ENCODE measurements at regions not wholly inside any gene's neighbourhood (a gene's known extent, or its start where the extent isn't known, plus 50 kb on each side); places are given as distances from the start of the nearest gene placed in this dataset.

DNA sequence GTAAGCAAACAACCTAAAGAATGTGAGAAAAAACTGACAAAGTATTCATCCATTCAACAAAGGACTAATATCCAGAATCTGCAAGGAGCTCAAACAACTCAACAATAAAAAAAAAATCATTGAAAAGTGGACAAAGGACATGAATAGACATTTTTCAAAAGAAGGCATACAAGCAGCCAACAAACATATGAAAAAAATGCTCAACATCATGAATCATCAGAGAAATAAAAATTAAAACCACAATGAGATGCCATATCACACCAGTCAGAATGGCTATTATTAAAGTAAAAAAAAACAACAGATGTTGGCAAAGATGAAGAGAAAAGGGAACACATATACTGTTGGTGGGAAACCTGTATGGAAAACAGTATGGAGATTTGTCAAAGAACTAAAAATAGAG, 120.7 kb upstream of the ADGRL3 start:
- Histone ChIP-seq H3K27me3 (no peaks in the 10 kb centered on the region), H3K9me3 (no peaks in the 10 kb centered on the region), H3K27ac (replicated peaks in 1 of 4) (no peak overlapping the region), H3K4me3 (no peak overlapping the region), H3K36me3 (no peaks in the 10 kb centered on the region), H3K4me1 (no peaks in the 10 kb centered on the region)
- intact Hi-C loops (cut with DNase I) = no loop called here
- DNase-seq (ENCODE audit: extremely low spot score) = no peak
- no peak for TF ChIP-seq EP300 (IDR thresholded peaks at IDR 0.05)

DNA sequence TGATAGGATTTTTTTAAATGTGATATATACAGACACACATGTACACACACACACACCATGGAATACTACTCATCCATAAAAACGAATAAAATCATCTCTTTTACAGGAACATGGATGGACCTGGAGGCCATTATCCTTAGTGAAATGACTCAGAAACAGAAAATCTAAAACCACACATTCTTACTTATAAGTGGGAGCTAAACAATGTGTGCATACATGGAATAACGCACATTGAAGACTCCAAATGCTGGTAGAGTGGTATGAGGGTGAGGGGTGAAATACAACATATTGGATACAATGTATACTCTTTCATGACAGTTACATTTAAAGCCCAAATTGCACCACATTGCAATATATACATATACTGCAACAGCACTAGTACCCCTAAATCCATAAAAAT, 120.2 kb upstream of the ADGRL3 start:
- Histone ChIP-seq H3K27me3 (no peaks in the 10 kb centered on the region), H3K27ac (replicated peaks in 1 of 4) (no peak overlapping the region), H3K9me3 (no peaks in the 10 kb centered on the region), H3K4me1 (no peaks in the 10 kb centered on the region), H3K36me3 (no peaks in the 10 kb centered on the region), H3K4me3 (no peak overlapping the region)
- DNase-seq (ENCODE audit: extremely low spot score) = no peak
- 86% methylated on average over 2 of the region's 2 CpGs for WGBS
- TF ChIP-seq POLR2AphosphoS5 (IDR thresholded peaks at IDR 0.05) (no peak), EP300 (IDR thresholded peaks at IDR 0.05) (no peak), POLR2A (IDR thresholded peaks at IDR 0.05; ENCODE audit: low read depth) (no peak)
- TF ChIP-seq, protein P1, sequence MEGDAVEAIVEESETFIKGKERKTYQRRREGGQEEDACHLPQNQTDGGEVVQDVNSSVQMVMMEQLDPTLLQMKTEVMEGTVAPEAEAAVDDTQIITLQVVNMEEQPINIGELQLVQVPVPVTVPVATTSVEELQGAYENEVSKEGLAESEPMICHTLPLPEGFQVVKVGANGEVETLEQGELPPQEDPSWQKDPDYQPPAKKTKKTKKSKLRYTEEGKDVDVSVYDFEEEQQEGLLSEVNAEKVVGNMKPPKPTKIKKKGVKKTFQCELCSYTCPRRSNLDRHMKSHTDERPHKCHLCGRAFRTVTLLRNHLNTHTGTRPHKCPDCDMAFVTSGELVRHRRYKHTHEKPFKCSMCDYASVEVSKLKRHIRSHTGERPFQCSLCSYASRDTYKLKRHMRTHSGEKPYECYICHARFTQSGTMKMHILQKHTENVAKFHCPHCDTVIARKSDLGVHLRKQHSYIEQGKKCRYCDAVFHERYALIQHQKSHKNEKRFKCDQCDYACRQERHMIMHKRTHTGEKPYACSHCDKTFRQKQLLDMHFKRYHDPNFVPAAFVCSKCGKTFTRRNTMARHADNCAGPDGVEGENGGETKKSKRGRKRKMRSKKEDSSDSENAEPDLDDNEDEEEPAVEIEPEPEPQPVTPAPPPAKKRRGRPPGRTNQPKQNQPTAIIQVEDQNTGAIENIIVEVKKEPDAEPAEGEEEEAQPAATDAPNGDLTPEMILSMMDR (IDR thresholded peaks at IDR 0.05) = no peak
- intact Hi-C loops (cut with DNase I) = no loop called here

DNA sequence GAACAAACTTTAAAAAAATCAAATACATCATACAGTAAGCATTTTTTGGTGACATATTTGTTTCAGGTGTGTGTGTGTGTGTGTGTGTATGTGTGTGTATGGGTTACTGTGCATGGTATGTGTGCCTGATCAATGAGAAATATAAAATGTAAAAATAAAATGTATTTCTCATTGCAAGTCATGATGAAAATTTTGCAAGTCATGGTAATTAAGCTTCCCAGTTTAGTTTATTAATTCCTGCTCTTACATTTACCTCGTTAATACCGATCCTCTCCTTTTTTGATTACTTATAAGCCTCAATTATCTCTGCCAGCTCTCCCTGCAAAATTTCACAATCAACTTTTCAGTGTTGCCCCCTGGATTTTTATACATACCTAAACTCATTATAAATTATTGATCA, 114.6 kb upstream of the ADGRL3 start:
- H3K9me3 ChIP-seq = no peaks in the 10 kb centered on the region
- no peak for TF ChIP-seq POLR2AphosphoS5 (IDR thresholded peaks at IDR 0.05)
- no peak for TF ChIP-seq EP300 (IDR thresholded peaks at IDR 0.05)
- no peak overlapping the region for H3K27ac ChIP-seq (replicated peaks in 1 of 4)
- 90% methylated on average over 2 of the region's 2 CpGs for WGBS
- intact Hi-C loops (cut with DNase I) = no loop called here
- DNase-seq (ENCODE audit: extremely low spot score) = no peak
- H3K36me3 ChIP-seq = no peaks in the 10 kb centered on the region
- no peaks in the 10 kb centered on the region for H3K27me3 ChIP-seq
- H3K4me3 ChIP-seq = no peak overlapping the region
- no peaks in the 10 kb centered on the region for H3K4me1 ChIP-seq

DNA sequence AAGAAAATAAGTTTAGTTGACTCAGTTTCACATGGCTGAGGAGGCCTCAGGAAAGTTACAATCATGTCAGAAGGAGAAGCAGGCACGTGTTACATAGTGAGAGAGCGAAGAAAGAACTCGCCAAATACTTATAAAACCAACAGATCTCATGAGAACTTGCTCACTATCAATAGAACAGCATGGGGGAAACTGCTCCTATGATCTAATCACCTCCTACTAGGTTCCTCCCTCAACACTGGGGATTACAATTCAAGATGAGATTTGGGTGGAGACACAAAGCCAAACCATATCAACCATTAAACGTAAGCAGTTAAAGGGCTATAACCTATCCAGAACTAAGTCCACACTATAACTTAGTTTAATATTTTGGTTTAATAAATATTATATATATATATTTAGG, 113.8 kb upstream of the ADGRL3 start:
- intact Hi-C loops (cut with DNase I) = no loop called here
- H3K4me3 ChIP-seq = no peak overlapping the region
- TF ChIP-seq, protein P1 (IDR thresholded peaks at IDR 0.05) = no peak
- TF ChIP-seq POLR2A (IDR thresholded peaks at IDR 0.05; ENCODE audit: low read depth) = no peak
- no peak for TF ChIP-seq EP300 (IDR thresholded peaks at IDR 0.05)
- no peak for TF ChIP-seq POLR2AphosphoS5 (IDR thresholded peaks at IDR 0.05)
- H3K27me3 ChIP-seq = no peaks in the 10 kb centered on the region
- H3K36me3 ChIP-seq = no peaks in the 10 kb centered on the region
- DNase-seq (ENCODE audit: extremely low spot score) = no peak
- no peak overlapping the region for H3K27ac ChIP-seq (replicated peaks in 1 of 4)
- no peaks in the 10 kb centered on the region for H3K9me3 ChIP-seq
- WGBS = 87% methylated on average over 4 of the region's 4 CpGs
- H3K4me1 ChIP-seq = no peaks in the 10 kb centered on the region

DNA sequence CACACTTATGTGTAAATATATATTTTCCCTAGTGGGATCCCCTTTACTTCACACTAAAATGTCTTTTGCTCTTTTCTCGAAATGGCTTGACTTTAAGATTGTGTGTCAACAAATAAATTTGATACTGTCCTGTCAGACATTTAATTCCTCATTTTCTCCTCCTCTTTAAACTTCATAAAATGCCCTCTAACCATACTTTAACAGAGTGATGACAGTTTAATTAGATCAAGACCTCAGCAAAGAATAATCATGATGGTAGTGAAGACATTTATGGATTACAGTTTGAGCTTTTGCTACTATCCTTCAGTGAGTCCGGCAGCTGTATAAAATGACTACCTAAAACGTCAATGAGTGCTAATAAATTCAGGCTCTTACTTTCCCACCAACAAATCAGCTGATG, 113.1 kb upstream of the ADGRL3 start:
- H3K36me3 ChIP-seq = no peaks in the 10 kb centered on the region
- intact Hi-C loops (cut with DNase I) = no loop called here
- no peak for TF ChIP-seq POLR2AphosphoS5 (IDR thresholded peaks at IDR 0.05)
- TF ChIP-seq, protein P1 (IDR thresholded peaks at IDR 0.05) = no peak
- TF ChIP-seq EP300 (IDR thresholded peaks at IDR 0.05) = no peak
- TF ChIP-seq POLR2A (IDR thresholded peaks at IDR 0.05; ENCODE audit: low read depth) = no peak
- no peak for DNase-seq (ENCODE audit: extremely low spot score)
- no peaks in the 10 kb centered on the region for H3K27me3 ChIP-seq
- no peaks in the 10 kb centered on the region for H3K4me1 ChIP-seq
- H3K9me3 ChIP-seq = no peaks in the 10 kb centered on the region
- H3K27ac ChIP-seq (replicated peaks in 1 of 4) = no peak overlapping the region
- 83% methylated on average over 3 of the region's 3 CpGs for WGBS
- no peak overlapping the region for H3K4me3 ChIP-seq

DNA sequence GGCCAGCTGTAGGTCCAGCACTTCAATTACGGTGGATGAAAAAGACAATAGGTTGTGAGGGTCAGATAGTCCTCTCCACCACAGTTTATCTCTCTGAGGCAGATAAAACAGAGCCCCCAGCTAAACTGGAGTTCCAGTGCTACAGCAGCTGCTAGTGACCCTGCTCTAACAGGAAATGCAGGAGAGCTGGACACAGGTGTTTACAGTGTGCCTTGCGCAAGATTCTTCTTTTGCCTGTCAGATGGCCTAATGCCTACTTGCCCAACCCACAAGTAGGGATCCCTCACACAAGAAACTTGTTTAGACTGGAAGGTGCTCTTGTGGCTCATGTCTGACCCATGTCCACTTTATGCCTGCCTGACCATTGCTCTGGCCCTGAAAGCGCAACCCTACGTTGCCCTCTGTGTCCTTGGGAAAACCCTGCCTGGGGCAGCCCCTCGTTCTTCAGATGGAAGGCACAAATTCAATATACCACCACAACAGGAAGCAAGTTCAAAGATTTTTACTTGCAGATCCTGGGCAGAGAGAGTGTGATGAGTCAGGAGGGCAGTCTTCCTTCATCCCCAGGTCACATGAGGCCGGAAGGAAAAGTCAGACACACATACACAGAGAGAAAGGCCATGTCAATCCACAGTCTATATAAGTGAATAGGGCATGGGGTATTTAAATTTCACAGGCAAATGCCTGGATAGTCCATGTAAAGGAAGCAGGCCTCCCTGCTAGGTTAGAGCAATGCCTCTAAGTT, 105.1 kb upstream of the ADGRL3 start:
- no peak for DNase-seq (ENCODE audit: extremely low spot score)
- Histone ChIP-seq H3K4me1 (no peaks in the 10 kb centered on the region), H3K9me3 (no peaks in the 10 kb centered on the region), H3K27me3 (no peaks in the 10 kb centered on the region), H3K27ac (replicated peaks in 1 of 4) (no peak overlapping the region), H3K4me3 (no peak overlapping the region), H3K36me3 (no peaks in the 10 kb centered on the region)
- intact Hi-C loops (cut with DNase I) = no loop called here
- no peak for TF ChIP-seq POLR2A (IDR thresholded peaks at IDR 0.05; ENCODE audit: low read depth)
- TF ChIP-seq POLR2AphosphoS5 (IDR thresholded peaks at IDR 0.05) = no peak
- no peak for TF ChIP-seq EP300 (IDR thresholded peaks at IDR 0.05)
- TF ChIP-seq, protein P1 (IDR thresholded peaks at IDR 0.05) = no peak
- 87% methylated on average over 6 of the region's 6 CpGs for WGBS
